ENCODE measurements at regions not wholly inside any gene's neighbourhood (a gene's known extent, or its start where the extent isn't known, plus 50 kb on each side); places are given as distances from the start of the nearest gene placed in this dataset.

GRCh38 chrX:94400488-94400887 lies 726.5 kb downstream of the FAM133A start:
- TF ChIP-seq, protein P1, sequence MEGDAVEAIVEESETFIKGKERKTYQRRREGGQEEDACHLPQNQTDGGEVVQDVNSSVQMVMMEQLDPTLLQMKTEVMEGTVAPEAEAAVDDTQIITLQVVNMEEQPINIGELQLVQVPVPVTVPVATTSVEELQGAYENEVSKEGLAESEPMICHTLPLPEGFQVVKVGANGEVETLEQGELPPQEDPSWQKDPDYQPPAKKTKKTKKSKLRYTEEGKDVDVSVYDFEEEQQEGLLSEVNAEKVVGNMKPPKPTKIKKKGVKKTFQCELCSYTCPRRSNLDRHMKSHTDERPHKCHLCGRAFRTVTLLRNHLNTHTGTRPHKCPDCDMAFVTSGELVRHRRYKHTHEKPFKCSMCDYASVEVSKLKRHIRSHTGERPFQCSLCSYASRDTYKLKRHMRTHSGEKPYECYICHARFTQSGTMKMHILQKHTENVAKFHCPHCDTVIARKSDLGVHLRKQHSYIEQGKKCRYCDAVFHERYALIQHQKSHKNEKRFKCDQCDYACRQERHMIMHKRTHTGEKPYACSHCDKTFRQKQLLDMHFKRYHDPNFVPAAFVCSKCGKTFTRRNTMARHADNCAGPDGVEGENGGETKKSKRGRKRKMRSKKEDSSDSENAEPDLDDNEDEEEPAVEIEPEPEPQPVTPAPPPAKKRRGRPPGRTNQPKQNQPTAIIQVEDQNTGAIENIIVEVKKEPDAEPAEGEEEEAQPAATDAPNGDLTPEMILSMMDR (IDR thresholded peaks at IDR 0.05; ENCODE audit: insufficient read depth, low read depth, low read length), result no peak
- TF ChIP-seq EZH2 (IDR thresholded peaks at IDR 0.05; ENCODE audit: insufficient read depth, low read length), result no peak

All from astrocyte (in vitro differentiated cells and primary cell).